Ishikawa (cell line): ENCODE measurements at regions not wholly inside any gene's neighbourhood (a gene's known extent, or its start where the extent isn't known, plus 50 kb on each side); places are given as distances from the start of the nearest gene placed in this dataset.

Experiments
- EGR1 ChIP-seq: IDR thresholded peaks from 2 replicates; pipeline ENCODE4 v1.6.1; 2012
- EP300 ChIP-seq: IDR thresholded peaks from 2 replicates; pipeline ENCODE4 v1.6.1; 2012; ENCODE audit warnings: borderline replicate concordance
- NFIC ChIP-seq: IDR thresholded peaks from 2 replicates; pipeline ENCODE4 v1.6.1; 2012
- RAD21 ChIP-seq: IDR thresholded peaks from 2 replicates; pipeline ENCODE4 v1.6.1; 2012; ENCODE audit warnings: low read depth
- REST ChIP-seq: IDR thresholded peaks from 2 replicates; pipeline ENCODE4 v1.6.1; 2012; ENCODE audit warnings: low read depth, mild to moderate bottlenecking
- ZBTB7A ChIP-seq: IDR thresholded peaks from 2 replicates; pipeline ENCODE4 v1.6.1; 2012; ENCODE audit warnings: low read depth
- TF ChIP-seq, protein P1 (sequence below): IDR thresholded peaks from 2 replicates; pipeline ENCODE4 v1.6.1; 2012
- TF ChIP-seq, protein P2 (sequence below): IDR thresholded peaks from 2 replicates; pipeline ENCODE4 v1.6.1; 2012

DNA sequence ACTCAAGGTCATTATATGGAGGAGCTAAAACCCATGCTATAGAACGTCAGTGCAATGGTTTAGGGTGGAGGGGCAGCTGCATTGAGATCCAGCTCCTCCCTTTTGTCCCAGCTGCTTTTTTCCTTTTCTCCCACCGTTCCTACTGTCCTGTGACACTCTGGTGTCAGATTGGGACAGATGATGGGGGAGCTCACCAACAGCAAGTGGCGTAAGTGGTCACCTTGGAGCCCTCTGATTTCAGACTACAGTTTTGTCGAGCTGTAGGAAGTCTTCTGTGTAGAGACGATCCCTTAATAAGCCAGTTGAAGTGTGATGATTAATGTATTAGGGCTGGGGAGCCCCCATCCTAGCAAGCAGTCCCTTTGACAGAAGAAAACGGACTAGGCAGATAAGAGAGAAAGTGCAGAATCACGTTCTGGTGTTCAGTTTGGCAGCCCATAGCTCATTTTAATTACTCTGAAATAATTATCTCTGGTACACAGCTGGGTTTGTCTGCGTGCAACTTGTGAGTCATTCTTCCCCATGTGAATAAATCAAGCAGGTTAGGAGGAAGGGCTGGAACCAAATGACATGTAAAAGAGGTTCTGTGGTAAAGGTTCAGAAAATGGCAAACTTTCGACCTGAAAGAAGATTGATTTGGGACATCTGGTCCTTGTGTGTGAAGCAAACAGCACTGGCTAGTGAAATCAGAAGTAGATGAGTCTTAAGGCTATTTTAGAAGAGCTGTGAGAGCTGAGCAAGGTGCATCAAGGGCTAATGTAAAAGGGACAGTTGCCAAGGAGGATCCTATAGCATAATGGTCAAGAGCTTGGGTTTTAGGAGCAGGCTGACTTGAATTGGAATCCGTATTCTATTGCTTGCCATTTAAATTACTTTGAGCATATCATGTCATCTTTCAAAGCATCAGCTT lies 241.4 kb downstream of the EDEM1 start:
- TF ChIP-seq EGR1 (no peak), NFIC (no peak), RAD21 (no peak), ZBTB7A (no peak), REST (no peak), EP300 (no peak)
- TF ChIP-seq, protein P1, sequence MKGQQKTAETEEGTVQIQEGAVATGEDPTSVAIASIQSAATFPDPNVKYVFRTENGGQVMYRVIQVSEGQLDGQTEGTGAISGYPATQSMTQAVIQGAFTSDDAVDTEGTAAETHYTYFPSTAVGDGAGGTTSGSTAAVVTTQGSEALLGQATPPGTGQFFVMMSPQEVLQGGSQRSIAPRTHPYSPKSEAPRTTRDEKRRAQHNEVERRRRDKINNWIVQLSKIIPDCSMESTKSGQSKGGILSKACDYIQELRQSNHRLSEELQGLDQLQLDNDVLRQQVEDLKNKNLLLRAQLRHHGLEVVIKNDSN: no peak
- TF ChIP-seq, protein P2, sequence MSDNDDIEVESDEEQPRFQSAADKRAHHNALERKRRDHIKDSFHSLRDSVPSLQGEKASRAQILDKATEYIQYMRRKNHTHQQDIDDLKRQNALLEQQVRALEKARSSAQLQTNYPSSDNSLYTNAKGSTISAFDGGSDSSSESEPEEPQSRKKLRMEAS: no peak
